GM12865 (cell line): ENCODE measurements at regions not wholly inside any gene's neighbourhood (a gene's known extent, or its start where the extent isn't known, plus 50 kb on each side); places are given as distances from the start of the nearest gene placed in this dataset.

Experiments
- DNase-seq: peaks from one replicate; pipeline ENCODE4 v3.0.0; 2010; ENCODE audit warnings: low read depth
- H3K4me3 ChIP-seq: 2 replicates; pipeline ENCODE4 v1.5.1; 2011; ENCODE audit warnings: mild to moderate bottlenecking, low read depth, low read length, control low read depth
- CTCF ChIP-seq: IDR thresholded peaks from 2 replicates; pipeline ENCODE4 v1.5.1; 2011; ENCODE audit warnings: low read length, control low read depth, low read depth, inconsistent platforms; ENCODE audit not compliant: insufficient read depth; ENCODE audit errors: missing control alignments

DNA sequence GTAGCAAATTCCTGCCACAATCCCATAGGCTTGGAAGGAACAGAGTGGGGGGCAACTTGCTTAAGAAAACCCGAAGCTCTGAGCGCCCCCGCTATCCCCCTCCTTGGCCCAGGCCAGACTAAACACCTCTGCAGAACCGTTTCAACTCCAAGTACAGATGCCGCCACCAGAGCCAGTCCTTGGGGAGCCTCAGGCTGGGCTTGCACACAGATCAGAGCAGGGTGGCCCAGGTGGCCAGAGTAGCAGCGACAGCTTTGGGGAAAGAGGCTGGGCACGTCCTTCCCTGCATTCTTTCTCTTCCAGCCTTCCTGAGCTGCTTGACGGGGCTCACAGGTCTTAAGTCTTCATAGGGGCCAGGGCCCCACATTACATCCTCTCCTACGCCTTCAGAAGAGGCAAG is 181.6 kb upstream of the ZC3H12A start:
- no peak for DNase-seq
- TF ChIP-seq CTCF: no peak
- H3K4me3 ChIP-seq: no peak overlapping the region

GRCh38 chr1:37294096-37294495 is 180.3 kb upstream of the ZC3H12A start:
- TF ChIP-seq CTCF: no peak
- no peak overlapping the region for H3K4me3 ChIP-seq
- DNase-seq: no peak

DNA sequence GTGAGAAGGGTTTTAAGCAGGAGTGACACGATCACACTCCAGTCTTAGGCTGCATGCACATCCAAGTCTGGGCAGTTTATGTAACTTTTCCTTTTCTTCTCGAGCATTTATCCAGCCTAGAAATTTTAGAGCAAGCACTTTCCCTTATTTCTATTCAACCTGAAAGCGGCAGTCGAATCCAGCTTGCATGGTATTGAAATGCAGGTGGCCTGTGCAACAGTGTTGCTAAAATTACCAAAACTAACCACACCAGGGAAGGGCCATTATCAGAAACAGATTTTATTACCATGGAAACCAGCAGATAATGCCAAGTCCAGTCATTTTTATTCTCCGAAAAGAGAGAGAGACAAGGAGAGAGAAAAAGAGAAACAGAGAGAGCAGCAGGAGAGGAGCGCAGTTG is 179.9 kb upstream of the ZC3H12A start:
- no peak for DNase-seq
- no peak for TF ChIP-seq CTCF
- H3K4me3 ChIP-seq: no peak overlapping the region

GRCh38 chr1:37298769-37299168 is 175.6 kb upstream of the ZC3H12A start:
- TF ChIP-seq CTCF: no peak
- no peak overlapping the region for H3K4me3 ChIP-seq
- DNase-seq: no peak

DNA sequence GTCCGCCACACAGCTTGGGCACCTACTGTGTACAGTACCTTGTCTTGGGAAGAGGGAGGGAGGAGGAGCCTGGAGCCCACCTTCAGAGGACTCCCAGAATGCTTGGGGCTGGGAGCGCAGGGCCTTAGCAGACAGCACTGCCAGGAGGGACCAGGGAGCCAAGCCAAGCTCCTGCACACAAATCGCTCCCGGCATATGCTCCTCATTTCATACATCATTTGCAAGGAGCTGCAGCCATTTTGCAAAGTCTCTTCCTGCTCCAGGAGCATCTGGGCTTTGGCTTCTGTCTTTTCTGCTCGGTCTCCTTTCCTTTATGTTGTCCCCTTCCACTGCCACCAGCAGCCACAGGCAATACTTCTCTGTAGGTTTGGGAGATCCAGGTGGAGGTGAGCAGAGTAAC is 175.2 kb upstream of the ZC3H12A start:
- no peak for DNase-seq
- no peak overlapping the region for H3K4me3 ChIP-seq
- TF ChIP-seq CTCF: no peak

DNA sequence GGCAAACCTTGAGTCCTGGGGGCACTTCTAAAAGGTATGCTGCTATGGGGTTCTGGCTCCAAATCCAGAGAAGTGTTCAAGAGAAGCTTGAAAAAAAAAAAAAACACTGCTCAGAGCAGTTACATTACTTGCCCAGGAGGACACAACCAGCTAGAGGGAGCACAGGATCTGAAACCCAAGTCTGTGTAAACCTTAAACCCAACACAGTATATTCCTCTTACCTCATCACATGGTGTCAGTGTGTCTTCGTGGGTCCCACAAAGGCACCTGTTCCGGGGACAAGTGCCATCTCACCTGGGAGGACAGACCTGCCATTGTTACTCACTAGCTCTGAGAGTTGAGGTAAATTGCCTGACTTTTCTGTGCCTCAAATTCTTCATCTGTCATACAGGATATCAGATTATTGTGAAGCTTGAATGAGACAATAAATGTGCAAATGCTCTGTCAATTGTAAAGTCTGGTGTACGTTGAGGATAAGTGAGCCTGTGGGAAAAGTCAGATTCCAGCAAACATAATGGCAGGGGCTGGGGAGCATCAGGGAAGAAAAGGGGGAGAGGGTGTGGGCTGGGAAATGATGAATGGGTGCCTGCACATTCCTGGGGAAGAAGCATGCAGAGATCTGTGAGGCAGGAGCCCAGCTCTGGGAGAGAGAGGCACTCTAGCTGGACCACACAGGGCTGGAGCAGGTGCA is 170.4 kb upstream of the ZC3H12A start:
- no peak for DNase-seq
- no peak overlapping the region for H3K4me3 ChIP-seq
- no peak for TF ChIP-seq CTCF

DNA sequence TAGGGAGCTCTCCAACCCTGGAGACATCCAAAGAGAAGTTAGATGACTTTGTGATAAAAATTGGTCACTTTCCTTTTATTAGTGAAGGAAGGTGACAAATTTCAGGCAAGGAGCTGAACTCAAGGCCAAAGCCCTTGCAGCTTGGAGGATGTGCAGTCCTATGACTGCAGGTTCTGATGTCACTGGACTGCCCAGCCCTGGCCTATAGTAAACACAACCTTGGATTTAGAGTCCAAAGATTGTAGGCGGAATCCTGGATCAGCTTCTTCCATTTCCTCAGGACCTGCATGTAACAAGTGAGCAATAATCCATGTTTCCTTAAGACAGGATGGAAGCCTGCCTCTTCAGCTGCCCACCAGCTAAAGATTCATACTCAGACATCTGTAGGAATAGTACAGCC is 169.3 kb upstream of the ZC3H12A start:
- no peak for TF ChIP-seq CTCF
- no peak for DNase-seq
- H3K4me3 ChIP-seq: no peak overlapping the region
